ENCODE measurements at regions not wholly inside any gene's neighbourhood (a gene's known extent, or its start where the extent isn't known, plus 50 kb on each side); places are given as distances from the start of the nearest gene placed in this dataset.
"Not testable (repeated sequence)": the region's sequence is repeated elsewhere in the genome, so short reads cannot be mapped to it uniquely, and the experiment has no call there.

DNA sequence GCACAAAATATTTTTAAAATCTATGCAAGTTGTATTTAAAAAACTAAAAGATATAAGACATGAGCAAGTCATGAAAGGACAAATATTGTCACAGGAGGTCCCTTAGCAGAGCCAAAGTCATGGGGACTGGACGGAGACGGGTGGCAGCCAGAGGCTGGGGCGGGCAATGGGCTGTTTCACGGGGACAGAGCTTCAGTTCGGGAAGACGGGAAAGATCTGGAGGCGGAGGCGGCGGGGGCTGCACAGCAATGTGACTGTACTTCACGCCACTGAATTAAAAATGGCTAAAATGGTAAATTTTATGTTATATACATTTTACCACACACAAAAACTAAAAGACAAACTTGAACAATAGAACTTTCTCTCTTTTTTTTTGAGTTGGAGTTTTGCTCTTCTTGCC lies 60.0 kb upstream of the METRNL start:
- DNase-seq, result no peak

DNA sequence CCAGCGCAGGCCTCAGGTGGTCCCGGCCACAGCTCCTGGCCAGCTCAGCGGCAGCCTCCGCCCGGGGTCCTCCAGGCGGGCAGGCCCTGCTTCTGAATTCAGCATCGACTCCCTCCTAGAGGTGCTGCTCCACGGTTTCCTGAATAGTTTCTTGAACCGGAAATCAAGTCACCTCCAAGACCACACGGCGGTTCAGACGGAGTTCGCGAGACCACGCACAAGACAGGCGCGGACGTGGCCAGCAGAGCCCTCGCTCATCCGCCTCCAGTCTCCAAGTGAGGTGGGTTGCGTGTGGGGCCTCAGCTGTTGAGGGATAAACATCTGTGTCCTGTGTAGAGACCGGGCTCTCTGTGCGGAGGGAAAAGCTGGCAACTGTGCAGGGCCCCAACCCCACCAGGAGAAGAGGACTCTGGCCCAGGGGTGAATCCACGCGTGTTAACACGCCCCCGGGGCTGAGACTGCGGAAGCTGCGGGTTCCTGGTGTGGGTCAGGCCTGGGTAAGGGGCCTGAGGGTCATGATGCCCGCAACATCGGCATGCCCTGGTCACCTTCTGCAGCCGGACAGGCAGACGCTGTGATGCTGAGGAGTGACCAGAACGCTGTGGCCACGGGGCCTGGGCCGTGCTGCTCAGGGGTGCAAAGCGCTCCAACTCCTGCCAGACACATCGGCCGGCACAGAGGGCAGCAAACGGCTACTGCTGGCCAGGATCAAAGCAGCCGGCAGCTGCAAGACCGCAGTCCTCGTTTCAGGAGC lies 55.0 kb upstream of the METRNL start:
- DNase-seq, result no peak

DNA sequence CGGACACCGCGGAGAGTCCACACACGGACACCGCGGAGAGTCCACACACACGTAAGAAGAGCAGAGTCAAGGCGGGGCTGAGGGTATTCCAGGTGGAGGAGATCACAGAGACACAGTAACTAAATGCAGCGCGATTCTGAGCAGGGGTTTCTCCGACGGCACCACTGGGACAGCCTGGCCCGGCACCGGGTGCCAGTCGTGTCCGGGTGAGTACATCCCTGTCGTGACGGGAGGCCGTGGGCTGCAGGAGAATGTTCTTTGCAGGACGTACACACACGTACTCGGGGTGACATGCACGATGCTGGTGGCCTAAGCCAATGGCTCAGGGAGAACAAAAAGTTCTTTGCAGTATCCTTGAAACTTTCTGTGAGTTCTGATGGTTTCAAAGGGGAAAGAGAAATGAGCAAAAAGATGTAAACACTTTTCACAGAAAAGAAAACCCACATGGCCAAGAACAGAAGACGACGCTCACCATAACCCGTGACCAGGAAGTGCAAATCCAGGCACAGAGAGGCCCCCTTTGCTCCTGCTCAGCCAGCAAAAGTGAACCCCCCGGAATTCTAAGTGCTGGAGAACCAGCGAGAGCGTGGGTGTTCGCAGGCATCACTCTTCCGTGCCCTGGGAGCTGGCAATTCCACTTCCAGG lies 53.7 kb upstream of the METRNL start:
- DNase-seq, result no peak

DNA sequence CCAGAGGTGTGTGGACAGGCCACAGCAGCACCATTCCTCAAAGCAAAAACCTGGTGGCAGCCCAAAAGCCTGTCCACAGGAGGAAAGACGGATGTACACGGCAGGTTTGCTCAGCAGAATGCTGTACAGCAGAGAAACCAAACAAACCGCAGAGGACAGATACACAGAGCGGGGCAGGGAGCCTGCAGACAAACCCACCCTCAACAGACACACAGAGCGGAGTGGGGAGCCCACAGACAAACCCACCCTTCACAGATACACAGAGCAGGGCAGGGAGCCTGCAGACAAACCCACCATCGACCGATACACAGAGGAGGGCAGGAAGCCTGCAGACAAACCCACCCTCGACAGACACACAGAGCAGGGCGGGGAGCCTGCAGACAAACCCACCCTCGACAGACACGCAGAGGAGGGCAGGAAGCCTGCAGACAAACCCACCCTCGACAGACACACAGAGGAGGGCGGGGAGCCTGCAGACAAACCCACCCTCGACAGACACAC lies 53.0 kb upstream of the METRNL start:
- no peak for DNase-seq

DNA sequence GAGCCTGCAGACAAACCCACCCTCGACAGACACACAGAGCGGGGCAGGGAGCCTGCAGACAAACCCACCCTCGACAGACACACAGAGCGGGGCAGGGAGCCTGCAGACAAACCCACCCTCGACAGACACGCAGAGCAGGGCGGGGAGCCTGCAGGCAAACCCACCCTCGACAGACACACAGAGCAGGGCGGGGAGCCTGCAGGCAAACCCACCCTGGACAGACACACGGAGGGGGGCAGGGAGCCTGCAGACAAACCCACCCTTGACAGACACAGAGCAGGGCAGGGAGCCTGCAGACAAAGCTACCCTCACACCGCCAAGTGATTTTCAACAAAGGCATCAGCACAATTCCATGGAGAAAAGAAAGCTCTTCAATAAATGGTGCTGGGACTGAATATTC lies 52.5 kb upstream of the METRNL start:
- not testable (repeated sequence) for DNase-seq

DNA sequence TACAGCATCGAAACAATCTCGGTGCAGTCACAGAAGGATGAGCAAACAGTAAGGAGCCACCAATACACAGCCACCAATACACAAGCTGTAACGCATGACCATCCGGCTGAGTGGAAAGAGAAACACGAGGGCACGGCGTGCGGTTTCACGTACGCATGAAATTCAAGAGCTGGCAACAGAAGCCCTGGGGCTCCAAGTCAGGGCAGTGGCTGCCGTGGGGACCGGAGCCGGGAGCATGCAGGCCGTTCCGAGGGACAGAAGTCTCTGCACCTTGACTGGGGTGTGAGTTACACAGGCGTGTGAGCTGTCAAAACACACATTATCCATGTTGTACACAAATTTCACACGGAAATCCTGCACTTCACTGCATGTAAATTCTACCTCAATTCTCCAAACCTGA lies 50.6 kb upstream of the METRNL start:
- DNase-seq, result no peak

DNA sequence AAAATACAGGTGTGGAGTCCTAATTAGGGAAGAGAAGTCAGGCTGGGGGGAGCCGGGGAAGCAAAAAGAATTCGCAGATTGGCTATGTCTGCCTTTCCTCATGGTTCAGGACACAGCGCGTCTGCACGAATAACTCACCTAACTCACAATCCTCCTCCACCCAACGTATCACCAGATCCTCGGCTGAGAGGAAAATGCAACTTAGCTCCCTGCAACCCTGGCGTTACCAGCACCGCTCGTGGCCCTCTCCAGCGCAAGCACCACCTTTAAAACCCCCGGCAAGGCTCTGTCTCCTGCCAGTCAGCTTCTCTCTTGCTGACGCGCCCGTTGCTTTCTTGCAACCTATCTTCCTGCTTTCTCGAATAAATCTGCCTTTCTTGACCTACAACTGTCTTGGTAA lies 49.8 kb upstream of the METRNL start:
- DNase-seq, result no peak

Measured in NCI-H748 treated with DMSO at 0.1 percent for 48 hours (cell line).